ENCODE measurements at regions not wholly inside any gene's neighbourhood (a gene's known extent, or its start where the extent isn't known, plus 50 kb on each side); places are given as distances from the start of the nearest gene placed in this dataset.

GRCh38 chr2:129262934-129263333 is 716.5 kb upstream of the RAB6C start:
- DNase-seq (ENCODE audit: low read depth, low spot score): no peak

GRCh38 chr2:129263939-129264338 is 715.5 kb upstream of the RAB6C start:
- DNase-seq (ENCODE audit: low read depth, low spot score): no peak

- DNase-seq (ENCODE audit: low read depth, low spot score): no peak
These were observed 711.9 kb upstream of the RAB6C start for GRCh38 chr2:129267559-129267958.

GRCh38 chr2:129273266-129274037 is 706.0 kb upstream of the RAB6C start:
- no peak for DNase-seq (ENCODE audit: low read depth, low spot score)

GRCh38 chr2:129274038-129274415 is 705.4 kb upstream of the RAB6C start:
- no peak for DNase-seq (ENCODE audit: low read depth, low spot score)

- no peak for DNase-seq (ENCODE audit: low read depth, low spot score)
These were observed 704.5 kb upstream of the RAB6C start for GRCh38 chr2:129274918-129275317.

- DNase-seq (ENCODE audit: low read depth, low spot score): no peak
These were observed 703.8 kb upstream of the RAB6C start for GRCh38 chr2:129275706-129276105.

- DNase-seq (ENCODE audit: low read depth, low spot score): no peak
These were observed 702.4 kb upstream of the RAB6C start for GRCh38 chr2:129276978-129277584.

- no peak for DNase-seq (ENCODE audit: low read depth, low spot score)
These were observed 701.9 kb upstream of the RAB6C start for GRCh38 chr2:129277585-129277981.

GRCh38 chr2:129281791-129282530 is 697.5 kb upstream of the RAB6C start:
- no peak for DNase-seq (ENCODE audit: low read depth, low spot score)

GRCh38 chr2:129285012-129285411 is 694.5 kb upstream of the RAB6C start:
- no peak for DNase-seq (ENCODE audit: low read depth, low spot score)

GRCh38 chr2:129293326-129293725 is 686.1 kb upstream of the RAB6C start:
- DNase-seq (ENCODE audit: low read depth, low spot score): no peak

GRCh38 chr2:129296396-129296795 is 683.1 kb upstream of the RAB6C start:
- no peak for DNase-seq (ENCODE audit: low read depth, low spot score)

- no peak for DNase-seq (ENCODE audit: low read depth, low spot score)
These were observed 682.7 kb upstream of the RAB6C start for GRCh38 chr2:129296806-129297205.

- no peak for DNase-seq (ENCODE audit: low read depth, low spot score)
These were observed 682.0 kb upstream of the RAB6C start for GRCh38 chr2:129297430-129297829.

GRCh38 chr2:129299338-129299737 is 680.1 kb upstream of the RAB6C start:
- DNase-seq (ENCODE audit: low read depth, low spot score): no peak

GRCh38 chr2:129299756-129300155 is 679.7 kb upstream of the RAB6C start:
- no peak for DNase-seq (ENCODE audit: low read depth, low spot score)

- DNase-seq (ENCODE audit: low read depth, low spot score): no peak
These were observed 679.0 kb upstream of the RAB6C start for GRCh38 chr2:129300456-129300855.

- DNase-seq (ENCODE audit: low read depth, low spot score): no peak
These were observed 678.0 kb upstream of the RAB6C start for GRCh38 chr2:129301431-129301913.

GRCh38 chr2:129302106-129302505 is 677.4 kb upstream of the RAB6C start:
- no peak for DNase-seq (ENCODE audit: low read depth, low spot score)

GRCh38 chr2:129302561-129303183 is 676.8 kb upstream of the RAB6C start:
- DNase-seq (ENCODE audit: low read depth, low spot score): no peak

GRCh38 chr2:129314120-129314519 is 665.3 kb upstream of the RAB6C start:
- DNase-seq (ENCODE audit: low read depth, low spot score): no peak
